22Rv1 (cell line): ENCODE measurements at regions not wholly inside any gene's neighbourhood (a gene's known extent, or its start where the extent isn't known, plus 50 kb on each side); places are given as distances from the start of the nearest gene placed in this dataset.

Experiments used
- CTCF ChIP-seq: fragments of 450-650 bp; IDR thresholded peaks from 2 replicates; pipeline ENCODE4 v1.5.1; 2017; ENCODE audit warnings: mild to moderate bottlenecking
- ZFX ChIP-seq: fragments of 450-650 bp; IDR thresholded peaks from 2 replicates; pipeline ENCODE4 v1.6.1; 2017; ENCODE audit warnings: antibody characterized with exemption, borderline replicate concordance

DNA sequence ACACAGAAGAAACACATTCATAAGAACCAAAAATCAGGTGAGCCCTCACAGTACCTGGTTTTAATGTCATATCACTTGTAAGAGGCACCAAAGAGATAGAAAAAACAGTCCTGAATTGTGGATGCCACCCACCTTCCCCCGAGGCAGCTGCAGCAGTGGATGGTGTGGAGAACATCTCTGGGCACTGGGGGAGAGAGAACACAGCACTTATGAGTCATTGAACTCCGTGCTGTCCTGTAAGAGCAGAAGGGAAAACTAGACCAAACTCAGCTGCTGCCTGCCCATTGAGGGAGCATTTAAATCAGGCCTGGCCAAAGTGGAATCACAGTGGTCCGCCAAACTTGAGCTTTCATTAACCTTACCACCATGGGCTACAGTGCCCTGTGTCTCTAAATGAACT, 296.2 kb downstream of the SPATA31D1 start:
- TF ChIP-seq CTCF: no peak
- no peak for TF ChIP-seq ZFX
